C4-2B (cell line): ENCODE measurements at regions not wholly inside any gene's neighbourhood (a gene's known extent, or its start where the extent isn't known, plus 50 kb on each side); places are given as distances from the start of the nearest gene placed in this dataset.

ENCODE experiments used
- H3K27ac ChIP-seq: fragments of 450-650 bp; 2 replicates; pipeline ENCODE4 v1.5.1; 2017
- CTCF ChIP-seq: fragments of 450-650 bp; conservative IDR thresholded peaks from 2 replicates; pipeline ENCODE4 v1.5.1; 2017; ENCODE audit warnings: mild to moderate bottlenecking
- ZFX ChIP-seq: fragments of 450-650 bp; IDR thresholded peaks from 2 replicates; pipeline ENCODE4 v1.6.1; 2017

- no peak overlapping the region; the same call in 1 of the 2 replicates for H3K27ac ChIP-seq
- TF ChIP-seq ZFX (no peak), CTCF (no peak)
Observed at GRCh38 chr2:67570611-67571010, 173.5 kb downstream of the ETAA1 start.

DNA sequence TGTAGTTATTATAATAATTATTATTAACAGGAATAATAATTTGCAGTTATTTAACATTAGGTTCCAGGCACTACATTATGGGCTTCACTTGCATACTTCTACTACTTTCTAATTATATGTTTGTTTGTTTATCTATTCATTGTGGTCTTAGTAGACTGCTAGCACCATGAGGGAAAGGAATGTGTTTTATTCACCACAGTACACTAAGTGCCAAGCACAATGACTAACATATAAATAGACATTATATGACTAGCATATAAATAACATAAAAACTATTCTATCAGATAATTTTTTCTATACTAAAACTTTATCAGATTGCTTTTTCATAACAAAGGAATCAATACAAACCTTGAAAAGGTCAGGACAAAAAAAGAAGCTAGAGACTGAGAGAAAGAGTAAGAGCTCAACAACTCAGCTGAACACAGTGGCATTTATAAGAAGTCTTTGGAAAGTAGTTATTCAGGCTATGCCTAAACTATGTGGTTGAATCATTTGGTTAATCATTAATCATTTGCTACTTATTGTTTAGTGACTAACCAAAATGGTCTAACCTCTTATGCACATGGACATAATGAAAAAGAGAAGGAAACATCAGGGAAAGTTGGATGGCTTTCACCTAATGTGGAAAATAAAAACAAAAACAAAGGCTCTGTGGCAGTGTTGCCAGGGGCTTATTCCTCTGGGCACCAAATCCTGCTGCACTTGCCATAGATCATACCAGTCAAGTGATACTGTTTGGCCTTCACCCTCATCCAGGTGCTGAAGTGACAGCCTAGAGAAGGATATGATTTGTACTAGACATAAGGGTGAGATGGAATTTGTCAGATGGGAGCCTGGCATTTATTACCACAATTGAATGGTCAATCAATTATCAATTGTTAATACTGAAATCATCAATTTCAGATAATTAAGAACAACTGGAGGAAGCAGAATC, 174.9 kb downstream of the ETAA1 start:
- TF ChIP-seq CTCF (no peak), ZFX (no peak)
- H3K27ac ChIP-seq = peak overlapping the region; percentile 87; the same call in 1 of the 2 replicates

DNA sequence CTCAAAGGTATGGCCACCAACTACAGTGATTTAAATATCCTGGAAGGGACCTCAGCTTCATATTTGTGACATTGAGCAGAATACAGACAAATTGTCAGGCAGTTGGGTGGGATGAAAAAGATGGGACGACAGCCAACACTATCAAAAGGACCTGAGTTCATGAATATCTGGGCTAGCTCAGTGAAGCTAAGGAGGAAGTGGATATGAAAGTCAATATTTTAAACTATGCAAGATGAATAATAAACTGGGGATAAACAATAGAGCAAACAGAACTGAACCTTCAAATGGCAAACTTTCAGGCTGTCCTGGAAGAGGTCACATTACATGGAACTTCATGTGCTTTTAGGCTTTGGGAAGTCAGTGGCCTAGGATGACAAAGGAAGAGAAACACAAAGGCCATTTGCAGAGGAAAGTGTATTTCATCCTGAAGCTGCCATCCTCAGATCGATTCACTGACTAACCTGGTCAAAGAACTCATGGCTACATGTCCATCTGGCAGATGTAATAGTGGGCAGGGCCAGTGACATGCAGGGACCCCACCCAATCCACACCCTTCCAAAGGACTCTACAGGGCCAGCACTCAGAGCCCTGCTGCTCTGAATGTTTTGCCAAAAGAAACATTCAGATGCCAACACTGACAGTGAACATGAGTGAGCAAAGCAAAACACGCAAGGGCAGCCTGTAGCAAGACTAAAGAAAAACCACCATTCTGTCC, 175.7 kb downstream of the ETAA1 start:
- peak overlapping the region; percentile 87 for H3K27ac ChIP-seq
- TF ChIP-seq CTCF (no peak), ZFX (no peak)

- no peak overlapping the region for H3K27ac ChIP-seq
- no peak for TF ChIP-seq CTCF
- no peak for TF ChIP-seq ZFX
Observed at GRCh38 chr2:67574230-67574629, 177.1 kb downstream of the ETAA1 start.

DNA sequence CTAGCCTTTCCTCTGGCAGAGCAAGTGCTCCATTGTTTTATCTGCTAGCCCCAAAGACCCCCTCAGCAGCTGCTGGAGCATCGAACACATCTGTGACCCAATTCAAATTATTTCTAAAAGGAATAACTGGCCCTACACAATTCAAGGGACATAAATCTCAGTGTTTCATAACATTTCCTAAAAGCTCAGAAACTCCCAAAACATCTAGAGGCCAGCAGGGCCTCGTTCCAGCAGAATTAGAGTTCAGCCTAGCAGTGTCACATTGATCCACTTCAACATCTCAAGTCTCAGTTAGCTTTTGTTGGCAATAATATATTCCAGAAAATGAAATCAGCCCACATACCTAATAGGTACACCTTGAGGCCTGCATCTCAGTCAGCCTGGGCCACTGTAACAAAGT, 179.1 kb downstream of the ETAA1 start:
- H3K27ac ChIP-seq = no peak overlapping the region
- TF ChIP-seq ZFX = no peak
- no peak for TF ChIP-seq CTCF

GRCh38 chr2:67576991-67577390, 179.9 kb downstream of the ETAA1 start:
- H3K27ac ChIP-seq = no peak overlapping the region
- TF ChIP-seq ZFX (no peak), CTCF (no peak)

GRCh38 chr2:67579216-67579615, 182.1 kb downstream of the ETAA1 start:
- no peak for TF ChIP-seq CTCF
- no peak for TF ChIP-seq ZFX
- H3K27ac ChIP-seq = no peak overlapping the region
